DMS114 treated with DMSO at 0.1 percent for 48 hours (cell line): ENCODE measurements at regions not wholly inside any gene's neighbourhood (a gene's known extent, or its start where the extent isn't known, plus 50 kb on each side); places are given as distances from the start of the nearest gene placed in this dataset.

Source experiments
- DNase-seq: peaks from one replicate; lab custom pipeline; 2025; ENCODE audit not compliant: unreplicated experiment; lab: John Stamatoyannopoulos, UW

- DNase-seq: no peak
Observed at GRCh38 chr11:30155428-30155827, 75.4 kb upstream of the FSHB start.

- no peak for DNase-seq
Observed at GRCh38 chr11:30159546-30159945, 71.3 kb upstream of the FSHB start.

- DNase-seq: no peak
Observed at GRCh38 chr11:30165652-30166051, 65.2 kb upstream of the FSHB start.

- DNase-seq: no peak
Observed at GRCh38 chr11:30171661-30172060, 59.2 kb upstream of the FSHB start.

GRCh38 chr11:30172158-30172557, 58.7 kb upstream of the FSHB start:
- DNase-seq: no peak

- DNase-seq: no peak
Observed at GRCh38 chr11:30172883-30173311, 57.9 kb upstream of the FSHB start.

GRCh38 chr11:30174265-30175020, 56.4 kb upstream of the FSHB start:
- DNase-seq: no peak
